ENCODE measurements at regions not wholly inside any gene's neighbourhood (a gene's known extent, or its start where the extent isn't known, plus 50 kb on each side); places are given as distances from the start of the nearest gene placed in this dataset.

GRCh38 chr16:5523829-5524228 is 426.2 kb upstream of the EEF2KMT start:
- DNase-seq (ENCODE audit: low spot score): no peak

DNA sequence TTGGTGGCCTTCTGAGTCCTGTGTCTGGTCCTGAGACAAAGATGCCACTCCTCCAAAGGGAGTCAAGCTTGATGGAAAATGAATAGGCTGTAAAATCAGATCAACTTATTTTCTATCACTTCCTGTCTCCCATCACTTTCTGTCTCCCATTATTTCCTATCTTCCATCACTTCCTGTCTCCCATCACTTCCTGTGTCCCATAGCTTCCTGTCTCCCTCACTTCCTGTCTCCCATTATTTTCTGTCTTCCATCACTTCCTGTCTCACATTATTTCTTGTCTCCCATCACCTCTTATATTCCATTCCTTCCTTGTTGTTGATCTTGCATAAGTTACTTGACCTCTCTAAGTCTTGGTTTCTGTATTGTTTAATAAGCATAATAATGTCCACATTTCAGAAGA is 418.5 kb upstream of the EEF2KMT start:
- DNase-seq (ENCODE audit: low spot score): no peak

- DNase-seq (ENCODE audit: low spot score): no peak
Observed at GRCh38 chr16:5512014-5512413, 414.4 kb upstream of the EEF2KMT start.

DNA sequence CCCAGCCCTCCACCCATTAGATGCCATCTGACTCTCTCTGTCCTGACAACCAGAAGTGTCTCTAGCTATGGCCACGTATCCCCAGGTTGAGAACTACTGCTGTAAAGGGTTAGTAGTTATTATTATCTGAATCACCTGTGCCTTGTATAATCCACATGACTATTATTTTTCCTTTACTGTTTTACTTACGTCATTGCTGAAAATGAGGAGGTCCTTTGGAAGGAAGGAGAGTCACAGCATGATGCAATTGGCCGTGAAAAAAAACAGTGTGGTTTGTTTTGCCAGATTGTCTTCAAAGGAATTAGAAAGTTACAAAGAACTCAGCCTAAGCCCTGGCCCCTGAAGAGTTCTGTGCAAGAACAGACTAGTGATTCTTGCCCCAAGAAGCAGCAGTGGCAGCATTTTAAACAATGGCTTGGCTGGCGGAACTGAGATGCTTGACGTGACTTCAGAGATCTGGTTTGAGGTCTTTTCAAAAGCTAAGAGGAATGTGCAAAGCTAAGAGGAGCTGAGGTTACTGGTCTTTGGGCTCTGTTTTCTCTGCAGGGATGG is 413.3 kb upstream of the EEF2KMT start:
- no peak for DNase-seq (ENCODE audit: low spot score)

GRCh38 chr16:5509794-5510193 is 412.2 kb upstream of the EEF2KMT start:
- DNase-seq (ENCODE audit: low spot score): no peak

- no peak for DNase-seq (ENCODE audit: low spot score)
Observed at GRCh38 chr16:5509336-5509735, 411.7 kb upstream of the EEF2KMT start.

- DNase-seq (ENCODE audit: low spot score): no peak
Observed at GRCh38 chr16:5508371-5508770, 410.8 kb upstream of the EEF2KMT start.

DNA sequence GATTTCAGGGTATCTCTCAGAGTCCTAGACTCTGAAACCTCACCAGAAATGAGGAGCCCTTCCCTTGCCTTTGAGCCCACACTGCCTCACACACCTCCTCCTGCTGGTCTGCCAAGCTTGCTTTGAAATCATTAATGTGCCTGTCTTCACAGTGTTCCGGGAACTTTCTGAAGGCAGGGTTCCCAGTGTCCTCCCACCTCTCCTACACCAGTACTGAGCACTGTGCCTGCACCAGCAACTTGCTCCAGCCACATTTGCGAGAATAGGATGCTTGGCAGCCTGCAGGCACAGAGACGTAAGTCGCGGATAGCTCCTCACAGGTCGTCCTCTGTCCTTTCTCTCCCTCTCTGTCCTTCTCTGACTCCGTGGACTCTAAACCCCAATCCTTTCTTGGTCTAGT is 408.4 kb upstream of the EEF2KMT start:
- DNase-seq (ENCODE audit: low spot score): no peak

GRCh38 chr16:5505091-5505887 is 407.7 kb upstream of the EEF2KMT start:
- no peak for DNase-seq (ENCODE audit: low spot score)

- no peak for DNase-seq (ENCODE audit: low spot score)
Observed at GRCh38 chr16:5504064-5504781, 406.6 kb upstream of the EEF2KMT start.

- DNase-seq (ENCODE audit: low spot score): no peak
Observed at GRCh38 chr16:5502944-5503343, 405.3 kb upstream of the EEF2KMT start.

DNA sequence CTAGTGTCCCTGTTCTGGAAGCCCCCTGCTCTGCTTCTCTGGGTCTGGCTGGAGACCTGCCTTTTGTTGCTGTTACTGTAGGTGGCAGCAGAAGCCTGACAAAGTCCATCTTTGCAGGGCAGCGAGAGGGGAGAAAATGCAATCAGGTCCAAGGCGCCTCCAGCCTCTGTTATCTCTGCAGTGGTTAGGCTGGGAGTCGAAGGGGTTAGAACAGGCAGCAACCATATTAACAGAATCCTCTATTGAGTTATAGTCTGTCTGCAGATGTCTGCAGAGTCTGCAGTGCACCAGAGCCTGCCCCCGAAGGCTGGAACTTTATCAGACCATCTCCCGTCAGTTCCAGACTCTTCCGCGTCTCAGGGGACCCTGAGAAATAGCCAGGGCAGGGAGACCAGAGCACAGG is 404.9 kb upstream of the EEF2KMT start:
- no peak for DNase-seq (ENCODE audit: low spot score)

DNA sequence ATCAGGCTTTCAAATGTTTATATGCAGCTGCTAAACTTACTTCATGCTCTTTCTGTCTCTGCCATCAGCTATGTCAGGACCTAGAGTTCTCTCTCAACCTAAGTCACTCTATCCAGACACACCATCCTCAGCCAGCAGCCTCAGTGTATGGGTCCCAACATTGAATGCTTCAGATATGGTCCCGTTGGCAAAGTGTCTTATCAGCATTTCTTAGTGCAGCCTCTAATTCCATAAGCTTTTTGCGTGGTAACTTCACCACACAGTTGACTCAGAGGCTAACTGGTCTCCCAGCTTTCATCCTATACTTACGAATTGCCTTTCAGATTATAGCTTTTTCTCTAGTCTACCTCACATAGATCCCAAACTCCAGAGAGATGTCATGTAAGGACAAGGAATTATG is 402.9 kb upstream of the EEF2KMT start:
- DNase-seq (ENCODE audit: low spot score): no peak

- DNase-seq (ENCODE audit: low spot score): no peak
Observed at GRCh38 chr16:5498562-5498961, 401.0 kb upstream of the EEF2KMT start.

GRCh38 chr16:5496013-5496412 is 398.4 kb upstream of the EEF2KMT start:
- DNase-seq (ENCODE audit: low spot score): no peak

GRCh38 chr16:5490499-5490898 is 392.9 kb upstream of the EEF2KMT start:
- DNase-seq (ENCODE audit: low spot score): no peak

GRCh38 chr16:5488581-5488980 is 391.0 kb upstream of the EEF2KMT start:
- no peak for DNase-seq (ENCODE audit: low spot score)

- no peak for DNase-seq (ENCODE audit: low spot score)
Observed at GRCh38 chr16:5487728-5488127, 390.1 kb upstream of the EEF2KMT start.

- no peak for DNase-seq (ENCODE audit: low spot score)
Observed at GRCh38 chr16:5482256-5482655, 384.7 kb upstream of the EEF2KMT start.

DNA sequence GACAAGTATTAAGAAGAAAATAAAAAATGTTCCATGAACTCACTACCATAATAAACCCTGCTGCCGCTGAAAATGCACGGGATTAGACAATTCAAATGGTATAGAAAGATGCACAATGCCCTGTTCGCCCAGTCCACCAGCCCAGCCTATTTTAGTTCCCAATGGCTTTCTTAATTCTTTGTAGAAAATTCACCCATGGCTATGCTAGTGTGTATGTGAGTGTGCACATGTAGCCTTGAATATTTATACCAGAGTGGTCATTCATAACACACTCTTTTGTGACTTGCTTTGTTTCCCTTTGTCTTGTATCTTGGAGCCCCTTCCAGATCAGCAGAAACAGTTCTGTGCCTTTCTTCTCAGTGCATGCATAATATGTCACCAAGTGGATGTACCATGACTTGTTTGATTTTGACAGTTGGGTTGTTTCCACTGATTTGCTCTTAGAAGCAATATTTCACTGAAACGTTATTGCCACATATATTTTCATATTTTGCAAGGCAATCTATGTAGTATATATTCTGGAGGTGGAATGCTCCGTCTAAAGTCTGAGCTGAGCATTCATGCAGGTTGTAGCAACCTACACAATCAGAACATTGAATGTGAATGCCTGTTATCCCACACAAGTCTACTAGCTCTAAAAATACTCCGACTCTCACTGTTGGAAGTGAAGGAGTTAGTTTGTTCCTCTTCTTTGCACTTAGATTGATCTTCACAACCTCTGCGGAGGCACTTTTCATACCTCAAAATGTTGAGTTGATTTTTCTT is 383.0 kb upstream of the EEF2KMT start:
- DNase-seq (ENCODE audit: low spot score): no peak

DNA sequence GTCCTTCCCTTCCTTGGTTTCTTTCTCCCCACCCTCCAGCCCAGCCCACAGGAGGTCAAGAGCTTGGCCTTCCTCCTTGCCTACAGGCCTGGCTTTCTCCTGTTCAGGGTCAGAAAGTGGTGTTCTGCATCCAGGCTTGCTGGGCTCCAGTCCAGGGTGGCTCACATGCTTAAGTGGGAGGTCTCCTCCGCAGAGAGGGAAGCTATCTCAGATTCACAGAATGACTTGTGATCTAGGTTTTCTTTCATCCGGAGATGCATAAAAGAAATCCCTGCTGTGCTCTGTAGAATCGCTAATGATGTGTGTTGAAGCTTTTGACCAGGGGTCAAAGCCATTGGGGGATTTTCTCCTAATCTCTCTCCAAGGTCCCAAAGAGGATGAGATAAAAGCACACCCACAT is 382.3 kb upstream of the EEF2KMT start:
- no peak for DNase-seq (ENCODE audit: low spot score)

GRCh38 chr16:5478036-5478435 is 380.4 kb upstream of the EEF2KMT start:
- no peak for DNase-seq (ENCODE audit: low spot score)

DNA sequence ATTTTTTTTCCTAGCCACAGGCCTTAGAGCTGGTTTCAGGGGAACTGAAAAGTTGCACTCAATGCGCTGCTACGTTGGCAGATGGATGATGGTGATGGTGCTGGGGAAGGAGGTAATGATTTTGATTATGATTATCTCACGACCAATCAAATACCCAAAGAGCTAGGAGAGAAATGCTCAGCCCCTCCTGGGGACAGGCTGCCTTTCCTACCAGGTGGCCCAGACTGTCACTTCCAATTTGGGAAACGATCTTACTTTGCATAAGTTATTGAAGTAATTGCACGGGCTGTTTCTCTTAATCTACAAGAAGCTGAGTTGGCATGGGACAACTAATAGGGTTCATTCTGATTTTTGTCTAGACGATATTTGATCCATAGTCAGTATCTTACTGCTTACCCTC is 379.7 kb upstream of the EEF2KMT start:
- no peak for DNase-seq (ENCODE audit: low spot score)

All from CD4-positive, alpha-beta T cell treated with Interleukin-6 at 100 ng/mL for 8 hours (primary cell).